ENCODE measurements at regions not wholly inside any gene's neighbourhood (a gene's known extent, or its start where the extent isn't known, plus 50 kb on each side); places are given as distances from the start of the nearest gene placed in this dataset.

- no peak for TF ChIP-seq TCF12 (IDR thresholded peaks at IDR 0.05; ENCODE audit: low read depth)
- TF ChIP-seq EP300 (IDR thresholded peaks at IDR 0.05; ENCODE audit: borderline replicate concordance) = no peak
- no peak for TF ChIP-seq REST (IDR thresholded peaks at IDR 0.05; ENCODE audit: low read depth)
- no peak for TF ChIP-seq USF1 (IDR thresholded peaks at IDR 0.05)
- no peak for TF ChIP-seq CREB1 (IDR thresholded peaks at IDR 0.05; ENCODE audit: low read depth)
- TF ChIP-seq TAF1 (IDR thresholded peaks at IDR 0.05; ENCODE audit: low read depth) = no peak
- TF ChIP-seq RAD21 (IDR thresholded peaks at IDR 0.05; ENCODE audit: low read depth) = no peak
- TF ChIP-seq EGR1 (IDR thresholded peaks at IDR 0.05) = no peak
- TF ChIP-seq MAX (IDR thresholded peaks at IDR 0.05) = no peak
- TF ChIP-seq NFIC (IDR thresholded peaks at IDR 0.05) = no peak
- no peak for TF ChIP-seq ZBTB7A (IDR thresholded peaks at IDR 0.05; ENCODE audit: low read depth)
- no peak for TF ChIP-seq FOXM1 (IDR thresholded peaks at IDR 0.05; ENCODE audit: borderline replicate concordance, low read depth)
Observed at GRCh38 chr20:24150406-24150805, 161.8 kb upstream of the GGTLC1 start.

Measured in Ishikawa (cell line).